Ishikawa (cell line): ENCODE measurements at regions not wholly inside any gene's neighbourhood (a gene's known extent, or its start where the extent isn't known, plus 50 kb on each side); places are given as distances from the start of the nearest gene placed in this dataset.

Source experiments
- CEBPB ChIP-seq: IDR thresholded peaks from 2 replicates; pipeline ENCODE4 v1.6.1; 2012
- CREB1 ChIP-seq: IDR thresholded peaks from 2 replicates; pipeline ENCODE4 v1.6.1; 2012; ENCODE audit warnings: low read depth
- EGR1 ChIP-seq: IDR thresholded peaks from 2 replicates; pipeline ENCODE4 v1.6.1; 2012
- EP300 ChIP-seq: IDR thresholded peaks from 2 replicates; pipeline ENCODE4 v1.6.1; 2012; ENCODE audit warnings: borderline replicate concordance
- FOXM1 ChIP-seq: IDR thresholded peaks from 2 replicates; pipeline ENCODE4 v1.6.1; 2012; ENCODE audit warnings: low read depth, borderline replicate concordance
- NFIC ChIP-seq: IDR thresholded peaks from 2 replicates; pipeline ENCODE4 v1.6.1; 2012
- RAD21 ChIP-seq: IDR thresholded peaks from 2 replicates; pipeline ENCODE4 v1.6.1; 2012; ENCODE audit warnings: low read depth
- TAF1 ChIP-seq: IDR thresholded peaks from 2 replicates; pipeline ENCODE4 v1.6.1; 2012; ENCODE audit warnings: low read depth, mild to moderate bottlenecking
- TCF12 ChIP-seq: IDR thresholded peaks from 2 replicates; pipeline ENCODE4 v1.6.1; 2012; ENCODE audit warnings: low read depth
- TEAD4 ChIP-seq: IDR thresholded peaks from 2 replicates; pipeline ENCODE4 v1.6.1; 2012
- YY1 ChIP-seq: IDR thresholded peaks from 2 replicates; pipeline ENCODE4 v1.6.1; 2012; ENCODE audit warnings: low read depth
- ZBTB7A ChIP-seq: IDR thresholded peaks from 2 replicates; pipeline ENCODE4 v1.6.1; 2012; ENCODE audit warnings: low read depth
- TF ChIP-seq, protein P1 (sequence below): IDR thresholded peaks from 2 replicates; pipeline ENCODE4 v1.6.1; 2012; ENCODE audit warnings: low read depth, mild to moderate bottlenecking
- TF ChIP-seq, protein P2 (sequence below): IDR thresholded peaks from 2 replicates; pipeline ENCODE4 v1.6.1; 2012
- TF ChIP-seq, protein P3 (sequence below): IDR thresholded peaks from 2 replicates; pipeline ENCODE4 v1.6.1; 2012

DNA sequence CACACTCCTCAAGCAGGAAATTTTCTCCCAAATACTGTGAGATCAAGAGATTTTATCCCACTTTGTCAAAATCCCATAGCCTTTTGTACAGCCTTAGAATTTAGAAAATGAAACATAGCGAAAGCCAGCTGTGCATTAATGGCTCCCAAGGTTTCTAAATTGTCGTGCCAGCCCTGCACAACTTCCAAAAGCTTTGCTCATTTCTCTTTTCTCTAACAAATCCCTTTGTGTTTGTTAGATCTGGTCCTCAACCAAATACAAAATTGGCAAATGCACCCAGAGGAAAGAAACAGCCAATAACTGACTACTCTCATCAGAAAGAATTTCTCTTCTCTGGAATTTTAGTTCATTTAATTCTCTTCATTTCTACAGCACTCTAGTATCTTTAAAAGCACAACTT is 361.1 kb downstream of the INSIG2 start:
- TF ChIP-seq, protein P1, sequence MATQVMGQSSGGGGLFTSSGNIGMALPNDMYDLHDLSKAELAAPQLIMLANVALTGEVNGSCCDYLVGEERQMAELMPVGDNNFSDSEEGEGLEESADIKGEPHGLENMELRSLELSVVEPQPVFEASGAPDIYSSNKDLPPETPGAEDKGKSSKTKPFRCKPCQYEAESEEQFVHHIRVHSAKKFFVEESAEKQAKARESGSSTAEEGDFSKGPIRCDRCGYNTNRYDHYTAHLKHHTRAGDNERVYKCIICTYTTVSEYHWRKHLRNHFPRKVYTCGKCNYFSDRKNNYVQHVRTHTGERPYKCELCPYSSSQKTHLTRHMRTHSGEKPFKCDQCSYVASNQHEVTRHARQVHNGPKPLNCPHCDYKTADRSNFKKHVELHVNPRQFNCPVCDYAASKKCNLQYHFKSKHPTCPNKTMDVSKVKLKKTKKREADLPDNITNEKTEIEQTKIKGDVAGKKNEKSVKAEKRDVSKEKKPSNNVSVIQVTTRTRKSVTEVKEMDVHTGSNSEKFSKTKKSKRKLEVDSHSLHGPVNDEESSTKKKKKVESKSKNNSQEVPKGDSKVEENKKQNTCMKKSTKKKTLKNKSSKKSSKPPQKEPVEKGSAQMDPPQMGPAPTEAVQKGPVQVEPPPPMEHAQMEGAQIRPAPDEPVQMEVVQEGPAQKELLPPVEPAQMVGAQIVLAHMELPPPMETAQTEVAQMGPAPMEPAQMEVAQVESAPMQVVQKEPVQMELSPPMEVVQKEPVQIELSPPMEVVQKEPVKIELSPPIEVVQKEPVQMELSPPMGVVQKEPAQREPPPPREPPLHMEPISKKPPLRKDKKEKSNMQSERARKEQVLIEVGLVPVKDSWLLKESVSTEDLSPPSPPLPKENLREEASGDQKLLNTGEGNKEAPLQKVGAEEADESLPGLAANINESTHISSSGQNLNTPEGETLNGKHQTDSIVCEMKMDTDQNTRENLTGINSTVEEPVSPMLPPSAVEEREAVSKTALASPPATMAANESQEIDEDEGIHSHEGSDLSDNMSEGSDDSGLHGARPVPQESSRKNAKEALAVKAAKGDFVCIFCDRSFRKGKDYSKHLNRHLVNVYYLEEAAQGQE, result no peak
- TF ChIP-seq, protein P2, sequence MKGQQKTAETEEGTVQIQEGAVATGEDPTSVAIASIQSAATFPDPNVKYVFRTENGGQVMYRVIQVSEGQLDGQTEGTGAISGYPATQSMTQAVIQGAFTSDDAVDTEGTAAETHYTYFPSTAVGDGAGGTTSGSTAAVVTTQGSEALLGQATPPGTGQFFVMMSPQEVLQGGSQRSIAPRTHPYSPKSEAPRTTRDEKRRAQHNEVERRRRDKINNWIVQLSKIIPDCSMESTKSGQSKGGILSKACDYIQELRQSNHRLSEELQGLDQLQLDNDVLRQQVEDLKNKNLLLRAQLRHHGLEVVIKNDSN, result no peak
- TF ChIP-seq ZBTB7A, result no peak
- no peak for TF ChIP-seq NFIC
- TF ChIP-seq FOXM1, result no peak
- no peak for TF ChIP-seq EGR1
- no peak for TF ChIP-seq CEBPB

DNA sequence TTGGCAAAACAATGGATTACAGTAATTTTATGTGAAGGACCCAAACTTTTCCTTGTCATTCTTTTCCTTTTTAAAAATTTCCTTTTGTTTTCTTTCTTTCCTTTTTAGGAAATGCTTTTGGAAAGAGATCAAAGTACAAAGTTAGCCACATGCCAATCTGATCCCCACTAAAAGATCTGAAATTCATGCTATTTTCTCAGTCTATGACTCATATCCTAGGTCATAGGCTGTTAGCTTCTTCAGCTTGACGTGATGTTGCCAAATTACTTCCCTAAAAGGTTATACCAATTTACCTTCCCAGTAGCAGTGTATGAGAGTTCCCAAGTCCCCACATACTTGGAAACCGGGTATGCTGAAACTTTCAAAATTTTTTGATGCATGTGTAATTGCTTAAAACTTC is 355.3 kb downstream of the INSIG2 start:
- TF ChIP-seq, protein P2, result no peak
- TF ChIP-seq CEBPB, result no peak
- no peak for TF ChIP-seq TAF1
- TF ChIP-seq TCF12, result no peak
- TF ChIP-seq NFIC, result no peak
- no peak for TF ChIP-seq RAD21
- TF ChIP-seq, protein P3, sequence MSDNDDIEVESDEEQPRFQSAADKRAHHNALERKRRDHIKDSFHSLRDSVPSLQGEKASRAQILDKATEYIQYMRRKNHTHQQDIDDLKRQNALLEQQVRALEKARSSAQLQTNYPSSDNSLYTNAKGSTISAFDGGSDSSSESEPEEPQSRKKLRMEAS, result no peak
- no peak for TF ChIP-seq CREB1
- no peak for TF ChIP-seq ZBTB7A
- TF ChIP-seq FOXM1, result no peak
- TF ChIP-seq EP300, result no peak
- TF ChIP-seq, protein P1, result no peak
- no peak for TF ChIP-seq TEAD4
- TF ChIP-seq EGR1, result no peak

- TF ChIP-seq TCF12 (no peak), YY1 (no peak), EGR1 (no peak), FOXM1 (no peak), TEAD4 (no peak), CREB1 (no peak), CEBPB (no peak), NFIC (no peak), ZBTB7A (no peak), TAF1 (no peak), EP300 (no peak)
- TF ChIP-seq, protein P3, result no peak
- TF ChIP-seq, protein P2, result no peak
- TF ChIP-seq, protein P1, result no peak
These were observed 354.8 kb downstream of the INSIG2 start for GRCh38 chr2:118442996-118443553.

GRCh38 chr2:118442046-118442445 is 353.8 kb downstream of the INSIG2 start:
- TF ChIP-seq TEAD4 (no peak), EGR1 (no peak), EP300 (no peak), YY1 (no peak), CREB1 (no peak), NFIC (no peak), TCF12 (no peak), ZBTB7A (no peak), RAD21 (no peak), CEBPB (no peak), FOXM1 (no peak), TAF1 (no peak)
- TF ChIP-seq, protein P3, result no peak
- TF ChIP-seq, protein P1, result no peak
- TF ChIP-seq, protein P2, result no peak
